GM18505 (cell line): ENCODE measurements at regions not wholly inside any gene's neighbourhood (a gene's known extent, or its start where the extent isn't known, plus 50 kb on each side); places are given as distances from the start of the nearest gene placed in this dataset.
"Not testable (repeated sequence)": the region's sequence is repeated elsewhere in the genome, so short reads cannot be mapped to it uniquely, and the experiment has no call there.

Experiments
- ATAC-seq: cut with Tn5 transposase; IDR thresholded peaks from one replicate; pipeline ENCODE4 v1.9.1; 2021; ENCODE audit not compliant: unreplicated experiment
- POLR2A ChIP-seq: IDR thresholded peaks from 4 replicates; pipeline ENCODE4 v1.6.1; 2011; ENCODE audit warnings: borderline replicate concordance; ENCODE audit not compliant: insufficient read depth, insufficient read length; ENCODE audit errors: extremely low read depth

- TF ChIP-seq POLR2A, result no peak
- no peak for ATAC-seq
Measured at GRCh38 chr7:120030876-120031275, 242.1 kb upstream of the KCND2 start.

DNA sequence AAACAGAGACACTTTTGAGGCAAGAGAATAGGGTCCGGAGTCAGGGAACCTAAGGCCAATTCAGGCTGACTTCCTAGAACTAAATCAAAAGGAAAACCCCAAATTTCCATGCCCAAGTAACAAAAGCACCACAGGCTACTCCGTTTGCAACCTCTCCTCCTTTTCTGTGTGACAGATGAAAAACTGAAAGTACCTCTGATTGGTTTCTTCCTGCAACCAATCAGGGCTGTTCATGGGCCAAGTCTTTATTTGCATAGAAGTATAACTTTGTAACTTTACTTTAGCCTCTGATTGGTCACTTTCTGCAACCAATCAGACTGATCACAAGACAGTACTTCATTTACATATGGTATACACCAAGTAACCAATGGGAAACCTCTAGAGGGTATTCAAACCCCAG, 239.9 kb upstream of the KCND2 start:
- no peak for ATAC-seq
- TF ChIP-seq POLR2A, result no peak

- no peak for TF ChIP-seq POLR2A
- ATAC-seq, result no peak
Measured at GRCh38 chr7:120039138-120039537, 233.8 kb upstream of the KCND2 start.

GRCh38 chr7:120041798-120042197, 231.2 kb upstream of the KCND2 start:
- no peak for TF ChIP-seq POLR2A
- no peak for ATAC-seq

GRCh38 chr7:120043250-120043649, 229.7 kb upstream of the KCND2 start:
- no peak for ATAC-seq
- no peak for TF ChIP-seq POLR2A

DNA sequence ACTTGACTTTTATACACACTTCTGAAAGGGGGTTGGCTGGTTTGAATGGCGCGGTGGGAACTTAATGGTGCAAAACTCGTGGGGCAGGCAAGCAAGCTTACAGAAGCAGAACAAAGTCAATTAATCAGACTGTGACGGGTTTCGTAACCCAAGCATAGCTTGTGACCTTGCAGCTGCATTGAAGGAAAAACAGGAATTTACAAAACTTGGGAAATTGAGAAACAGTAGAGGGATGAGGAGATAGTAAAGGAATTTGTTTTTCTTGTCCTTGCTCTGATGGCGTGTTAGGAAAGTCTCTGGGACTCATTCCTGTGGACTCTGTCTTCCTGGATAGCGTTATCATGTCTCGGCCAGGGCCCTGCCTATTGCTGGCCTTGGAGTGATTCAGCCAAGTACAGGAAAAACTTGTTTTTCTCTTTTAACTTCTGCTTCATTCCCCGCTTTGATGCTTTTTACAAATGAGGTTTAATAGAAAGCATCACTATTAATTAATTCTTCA, 220.0 kb upstream of the KCND2 start:
- TF ChIP-seq POLR2A, result no peak
- ATAC-seq, result no peak

GRCh38 chr7:120053390-120053961, 219.5 kb upstream of the KCND2 start:
- ATAC-seq, result no peak
- no peak for TF ChIP-seq POLR2A

DNA sequence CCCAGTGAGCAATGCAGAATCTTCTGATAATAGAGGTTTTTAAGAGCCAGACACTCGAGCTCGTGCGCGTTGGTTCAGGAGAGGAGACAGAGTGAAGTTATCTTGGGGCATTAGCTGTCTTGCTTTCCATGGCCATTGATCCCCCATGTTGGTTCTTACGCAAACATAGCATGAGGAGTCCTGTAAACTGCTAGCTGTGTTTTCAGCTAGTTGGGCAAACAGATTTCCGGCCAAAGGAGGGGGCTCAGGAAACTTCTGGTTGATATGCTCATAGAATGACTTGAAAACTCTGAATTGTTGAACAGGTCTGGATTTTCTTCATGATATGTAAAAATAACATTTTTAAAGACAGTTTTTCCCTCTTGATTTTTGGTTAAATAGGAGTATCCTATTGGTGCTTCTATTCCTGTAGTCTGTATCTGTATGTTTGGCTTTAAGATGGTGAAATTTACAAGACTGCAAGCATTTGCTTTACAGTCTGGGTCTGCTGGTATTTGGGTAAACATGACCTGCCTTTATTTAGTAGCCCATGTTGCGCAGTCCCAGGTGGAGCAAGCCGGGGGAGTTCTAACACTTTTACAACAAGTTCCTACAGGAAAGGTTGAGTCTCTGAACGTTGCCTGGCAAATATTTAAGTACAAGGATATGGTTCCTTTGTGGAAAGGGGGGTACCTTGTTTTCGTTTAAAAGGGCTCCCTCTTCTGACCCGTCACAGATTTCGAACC, 218.4 kb upstream of the KCND2 start:
- no peak for TF ChIP-seq POLR2A
- no peak for ATAC-seq

DNA sequence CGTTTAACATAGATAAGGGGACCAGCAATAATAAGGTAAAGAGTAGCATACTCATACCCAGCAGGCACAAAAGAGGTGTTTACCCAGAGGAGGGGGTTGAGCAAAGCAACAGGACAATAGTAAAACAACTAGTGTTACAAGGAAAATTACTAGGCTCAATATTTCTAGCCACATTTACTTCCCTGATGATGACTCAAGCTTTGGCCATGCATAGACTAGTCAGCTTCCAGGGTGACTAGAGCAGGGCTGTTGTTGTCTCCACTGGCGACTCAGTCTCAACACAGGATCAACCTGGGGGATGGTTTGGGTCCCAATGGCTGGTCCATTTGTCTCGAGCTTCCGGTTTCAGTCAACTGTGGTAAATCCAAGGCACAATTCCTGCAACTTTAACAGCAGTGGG, 217.7 kb upstream of the KCND2 start:
- no peak for TF ChIP-seq POLR2A
- no peak for ATAC-seq

DNA sequence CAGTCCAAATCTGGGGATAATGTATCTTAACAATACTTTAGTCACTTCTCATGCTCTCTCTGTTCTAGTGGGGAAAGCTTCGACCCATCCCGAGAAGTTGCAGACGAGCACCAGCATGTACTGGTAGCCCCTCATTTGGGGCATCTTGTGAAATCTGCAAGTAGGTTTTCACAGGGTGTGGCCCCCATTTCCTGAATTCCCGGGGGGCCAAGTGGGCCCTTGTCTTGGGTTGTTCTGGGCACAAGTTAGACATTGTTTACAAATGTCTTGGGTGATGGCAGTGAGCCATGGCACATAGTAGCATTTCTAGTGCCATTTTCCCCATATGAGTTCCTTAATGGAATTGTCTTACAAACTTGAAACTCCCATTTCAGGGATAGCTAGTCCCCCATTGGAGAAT, 216.7 kb upstream of the KCND2 start:
- TF ChIP-seq POLR2A, result no peak
- ATAC-seq, result no peak

DNA sequence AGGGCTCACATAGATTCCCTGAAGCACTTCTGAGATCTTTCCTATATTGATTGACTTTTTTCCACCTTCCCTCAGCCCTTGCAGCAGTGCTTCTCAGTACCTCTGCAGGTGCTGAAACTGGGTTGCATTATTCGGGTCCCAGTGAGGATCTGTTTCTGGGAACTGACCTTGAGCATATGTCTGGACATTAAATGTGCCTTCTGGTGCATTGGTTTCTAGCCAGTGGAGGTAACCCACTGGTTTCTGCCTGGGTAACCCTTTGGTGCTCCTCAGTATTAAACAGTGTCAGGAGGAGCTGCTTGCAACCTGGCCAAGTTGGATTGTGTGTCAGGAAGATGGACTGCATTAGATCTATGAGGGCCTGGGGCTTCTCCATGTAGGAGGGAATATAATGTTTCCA, 213.3 kb upstream of the KCND2 start:
- ATAC-seq, result no peak
- no peak for TF ChIP-seq POLR2A

DNA sequence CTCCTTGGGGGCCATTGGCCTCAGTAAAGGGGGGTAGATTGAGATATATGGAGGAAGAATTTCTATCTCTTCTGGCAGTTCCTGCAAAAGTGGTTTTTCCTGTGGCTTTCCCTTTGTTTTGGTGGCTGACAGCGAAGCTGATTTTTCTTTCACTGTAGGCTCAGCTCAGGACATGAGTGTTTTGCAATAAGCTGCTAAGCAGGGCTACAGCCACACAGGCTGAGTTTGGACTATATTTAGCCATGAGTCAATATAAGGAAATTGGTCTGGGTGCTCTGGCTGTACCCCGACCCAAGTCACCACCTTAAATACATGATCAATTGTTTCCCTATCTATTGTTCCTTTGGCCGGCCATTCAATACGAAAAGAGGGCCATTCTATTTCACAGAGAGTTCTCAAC, 212.7 kb upstream of the KCND2 start:
- no peak for TF ChIP-seq POLR2A
- ATAC-seq, result no peak

DNA sequence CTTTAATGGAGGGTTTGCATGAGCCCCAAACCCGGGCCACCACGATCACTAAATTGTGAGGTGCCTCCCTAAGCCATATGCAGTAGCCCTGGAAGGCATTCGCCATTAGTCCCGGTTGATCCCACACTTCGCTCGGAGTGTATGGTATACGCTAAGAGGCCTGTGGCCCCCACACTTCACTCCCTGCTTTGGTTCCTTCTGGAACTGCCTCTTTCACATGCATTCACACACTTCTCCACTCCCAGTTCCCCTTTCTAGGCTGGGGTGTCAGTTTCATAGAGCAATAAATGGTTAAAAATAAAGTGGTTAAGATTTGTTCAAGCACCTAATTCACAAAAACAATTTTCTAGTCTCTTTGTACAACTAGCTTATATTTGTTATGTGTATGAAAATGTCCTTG, 212.1 kb upstream of the KCND2 start:
- TF ChIP-seq POLR2A, result no peak
- peak; percentile 59 for ATAC-seq

DNA sequence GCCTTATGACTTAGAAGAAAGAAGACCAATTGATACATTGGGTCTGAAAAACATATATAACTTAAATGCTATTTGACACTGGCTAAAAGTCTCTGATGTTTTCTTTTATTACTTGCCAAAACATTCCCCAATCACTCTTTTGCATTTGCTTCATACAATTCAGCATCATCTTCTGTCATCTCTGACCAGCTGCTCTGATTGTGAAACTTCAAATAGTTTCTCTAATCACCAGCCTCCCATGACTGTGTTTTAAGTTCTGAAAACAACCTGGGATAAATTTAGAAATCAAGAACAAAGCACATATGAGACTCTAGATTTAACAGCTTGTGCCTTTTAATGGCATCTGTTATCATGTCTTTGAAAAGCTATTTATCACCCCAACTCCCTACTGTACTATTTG, 208.4 kb upstream of the KCND2 start:
- TF ChIP-seq POLR2A, result no peak
- peak; percentile 75 for ATAC-seq

- ATAC-seq, result not testable (repeated sequence)
Measured at GRCh38 chr7:120066898-120067297, 206.1 kb upstream of the KCND2 start.
